Liver (tissue), 3 donors: ENCODE measurements at regions not wholly inside any gene's neighbourhood (a gene's known extent, or its start where the extent isn't known, plus 50 kb on each side); places are given as distances from the start of the nearest gene placed in this dataset.

Experiments used
- SP1 ChIP-seq: IDR thresholded peaks from 2 replicates; pipeline ENCODE4 v1.6.1; 2018; ENCODE audit warnings: antibody characterized with exemption, mild to moderate bottlenecking
- TF ChIP-seq, protein P1 (sequence below): fragments of 150-350 bp; IDR thresholded peaks from 2 replicates; pipeline ENCODE4 v1.5.1; 2017; ENCODE audit warnings: improper control_type of control experiment, low read depth, low read length; ENCODE audit not compliant: missing input control
- donor health status: healthy.
- donor health status: healthy.

DNA sequence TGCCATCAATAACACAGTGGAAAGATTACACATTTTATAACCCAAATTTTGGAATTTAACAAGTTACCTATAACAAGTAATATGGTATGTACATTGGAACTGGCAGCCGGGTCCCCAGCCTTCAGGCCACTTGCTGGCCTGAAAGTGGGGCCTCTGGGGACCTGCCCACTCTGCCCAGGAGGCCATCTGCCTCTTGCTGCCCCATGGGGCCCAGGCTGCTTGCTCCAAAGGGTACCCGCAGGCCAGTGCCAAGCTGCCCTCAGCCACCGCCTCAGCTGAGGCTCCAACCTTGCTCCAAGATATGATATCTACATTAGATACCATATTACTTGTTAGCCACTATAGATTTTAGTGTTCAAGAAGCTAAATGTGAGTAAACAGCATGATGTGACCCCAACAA, 120.8 kb upstream of the TMEFF2 start:
- no peak for TF ChIP-seq SP1
- TF ChIP-seq, protein P1, sequence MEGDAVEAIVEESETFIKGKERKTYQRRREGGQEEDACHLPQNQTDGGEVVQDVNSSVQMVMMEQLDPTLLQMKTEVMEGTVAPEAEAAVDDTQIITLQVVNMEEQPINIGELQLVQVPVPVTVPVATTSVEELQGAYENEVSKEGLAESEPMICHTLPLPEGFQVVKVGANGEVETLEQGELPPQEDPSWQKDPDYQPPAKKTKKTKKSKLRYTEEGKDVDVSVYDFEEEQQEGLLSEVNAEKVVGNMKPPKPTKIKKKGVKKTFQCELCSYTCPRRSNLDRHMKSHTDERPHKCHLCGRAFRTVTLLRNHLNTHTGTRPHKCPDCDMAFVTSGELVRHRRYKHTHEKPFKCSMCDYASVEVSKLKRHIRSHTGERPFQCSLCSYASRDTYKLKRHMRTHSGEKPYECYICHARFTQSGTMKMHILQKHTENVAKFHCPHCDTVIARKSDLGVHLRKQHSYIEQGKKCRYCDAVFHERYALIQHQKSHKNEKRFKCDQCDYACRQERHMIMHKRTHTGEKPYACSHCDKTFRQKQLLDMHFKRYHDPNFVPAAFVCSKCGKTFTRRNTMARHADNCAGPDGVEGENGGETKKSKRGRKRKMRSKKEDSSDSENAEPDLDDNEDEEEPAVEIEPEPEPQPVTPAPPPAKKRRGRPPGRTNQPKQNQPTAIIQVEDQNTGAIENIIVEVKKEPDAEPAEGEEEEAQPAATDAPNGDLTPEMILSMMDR, result no peak
